Activated CD4-positive, alpha-beta T cell treated with anti-CD3 and anti-CD28 coated beads, Interleukin-10, Interleukin-2, amounts not matched to agents 100 ng/mL and 50 ng/mL, durations not matched to agents 16 hours and 8 hours (primary cell): ENCODE measurements at regions not wholly inside any gene's neighbourhood (a gene's known extent, or its start where the extent isn't known, plus 50 kb on each side); places are given as distances from the start of the nearest gene placed in this dataset.

Experiments
- DNase-seq: peaks from one replicate; pipeline ENCODE4 v3.0.0-alpha.2; 2020

GRCh38 chr6:49097116-49097515 is 365.9 kb downstream of the MMUT start:
- no peak for DNase-seq

GRCh38 chr6:49088631-49089030 is 374.4 kb downstream of the MMUT start:
- DNase-seq, result no peak

GRCh38 chr6:49087369-49087768 is 375.7 kb downstream of the MMUT start:
- no peak for DNase-seq

- no peak for DNase-seq
Measured at GRCh38 chr6:49082611-49083010, 380.4 kb downstream of the MMUT start.

GRCh38 chr6:49072885-49073620 is 390.0 kb downstream of the MMUT start:
- no peak for DNase-seq

GRCh38 chr6:49072146-49072545 is 390.9 kb downstream of the MMUT start:
- DNase-seq, result no peak

- no peak for DNase-seq
Measured at GRCh38 chr6:49070411-49070810, 392.6 kb downstream of the MMUT start.

- no peak for DNase-seq
Measured at GRCh38 chr6:49054311-49054710, 408.7 kb downstream of the MMUT start.

GRCh38 chr6:49052901-49053300 is 410.2 kb downstream of the MMUT start:
- no peak for DNase-seq

GRCh38 chr6:49051281-49051680 is 411.8 kb downstream of the MMUT start:
- DNase-seq, result no peak

GRCh38 chr6:49050584-49050983 is 412.5 kb downstream of the MMUT start:
- no peak for DNase-seq

- DNase-seq, result no peak
Measured at GRCh38 chr6:49038294-49038822, 424.7 kb downstream of the MMUT start.

GRCh38 chr6:49030251-49031020 is 432.6 kb downstream of the MMUT start:
- no peak for DNase-seq

- no peak for DNase-seq
Measured at GRCh38 chr6:49027644-49028043, 435.4 kb downstream of the MMUT start.

- DNase-seq, result no peak
Measured at GRCh38 chr6:49025273-49026240, 437.5 kb downstream of the MMUT start.

GRCh38 chr6:49004801-49005200 is 458.3 kb downstream of the MMUT start:
- no peak for DNase-seq

- no peak for DNase-seq
Measured at GRCh38 chr6:49003348-49003747, 459.7 kb downstream of the MMUT start.

- no peak for DNase-seq
Measured at GRCh38 chr6:49001856-49002541, 461.1 kb downstream of the MMUT start.

GRCh38 chr6:48998574-48998973 is 464.5 kb downstream of the MMUT start:
- DNase-seq, result no peak

- DNase-seq, result no peak
Measured at GRCh38 chr6:48996461-48997119, 466.5 kb downstream of the MMUT start.

- no peak for DNase-seq
Measured at GRCh38 chr6:48994811-48995210, 468.2 kb downstream of the MMUT start.

GRCh38 chr6:48990739-48991138 is 472.3 kb downstream of the MMUT start:
- no peak for DNase-seq
